GM23248 (cell line): ENCODE measurements at regions not wholly inside any gene's neighbourhood (a gene's known extent, or its start where the extent isn't known, plus 50 kb on each side); places are given as distances from the start of the nearest gene placed in this dataset.

Experiments
- DNase-seq: peaks from one replicate; pipeline ENCODE4 v3.0.0-alpha.2; 2015
- H2AFZ ChIP-seq: fragments of 200-600 bp; sonication (generic); 2 replicates; pipeline ENCODE4 v1.6.1; 2016; ENCODE audit warnings: antibody characterized with exemption
- H3F3A ChIP-seq: fragments of 200-600 bp; sonication (generic); 2 replicates; pipeline ENCODE4 v1.6.1; 2016; ENCODE audit warnings: mild to moderate bottlenecking, antibody characterized with exemption, mixed run types; ENCODE audit not compliant: insufficient read depth
- H3K27ac ChIP-seq: fragments of 200-600 bp; sonication (generic); 2 replicates; pipeline ENCODE4 v1.5.1; 2016; ENCODE audit warnings: mild to moderate bottlenecking
- H3K27me3 ChIP-seq: fragments of 200-600 bp; sonication (generic); replicated peaks from 2 replicates; pipeline ENCODE4 v1.6.1; 2016; ENCODE audit warnings: mild to moderate bottlenecking; ENCODE audit not compliant: insufficient read depth
- H3K36me3 ChIP-seq: fragments of 200-600 bp; sonication (generic); 2 replicates; pipeline ENCODE4 v1.6.1; 2016; ENCODE audit warnings: low read depth, mild to moderate bottlenecking
- H3K4me1 ChIP-seq: fragments of 200-600 bp; sonication (generic); 2 replicates; pipeline ENCODE4 v1.6.1; 2016; ENCODE audit warnings: mild to moderate bottlenecking; ENCODE audit not compliant: insufficient read depth
- H3K4me2 ChIP-seq: fragments of 200-600 bp; sonication (generic); one replicate; pipeline ENCODE4 v1.6.1; 2016; ENCODE audit warnings: mild to moderate bottlenecking; ENCODE audit not compliant: unreplicated experiment
- H3K4me3 ChIP-seq: fragments of 200-600 bp; sonication (generic); 2 replicates; pipeline ENCODE4 v1.5.1; 2016; ENCODE audit warnings: mild to moderate bottlenecking
- H3K79me2 ChIP-seq: fragments of 200-600 bp; sonication (generic); 2 replicates; pipeline ENCODE4 v1.6.1; 2016; ENCODE audit warnings: mild to moderate bottlenecking; ENCODE audit not compliant: insufficient read depth
- H3K9ac ChIP-seq: fragments of 200-600 bp; sonication (generic); 2 replicates; pipeline ENCODE4 v1.6.1; 2016; ENCODE audit warnings: mild to moderate bottlenecking
- H3K9me2 ChIP-seq: fragments of 200-600 bp; sonication (generic); 2 replicates; pipeline ENCODE4 v1.6.1; 2016; ENCODE audit warnings: mixed run types, mild to moderate bottlenecking, moderate library complexity; ENCODE audit not compliant: insufficient read depth
- H3K9me3 ChIP-seq: fragments of 200-600 bp; sonication (generic); one replicate; pipeline ENCODE4 v1.6.1; 2017; ENCODE audit warnings: low read depth
- H4K20me1 ChIP-seq: fragments of 200-600 bp; sonication (generic); 2 replicates; pipeline ENCODE4 v1.6.0; 2016; ENCODE audit not compliant: insufficient read depth
- EZH2 ChIP-seq: fragments of 200-600 bp; sonication (generic); IDR thresholded peaks from 2 replicates; pipeline ENCODE4 v1.6.1; 2018; ENCODE audit warnings: antibody characterized with exemption, mild to moderate bottlenecking; ENCODE audit not compliant: insufficient read depth, poor library complexity, severe bottlenecking
- EZH2phosphoT487 ChIP-seq: fragments of 200-600 bp; sonication (generic); IDR thresholded peaks from 2 replicates; pipeline ENCODE4 v1.6.1; 2018; ENCODE audit warnings: antibody characterized with exemption, moderate library complexity, mild to moderate bottlenecking, low read depth; ENCODE audit not compliant: insufficient read depth
- WGBS, 2 experiments: methylation state at CpG; one replicate each; pipeline ENCODE4 v1.1.6; 2015 to 2017; ENCODE audit warnings: low lambda C conversion rate in 2 of 2, low coverage in 1 of 2; ENCODE audit errors: missing lambda C conversion rate in 2 of 2; 5-methylcytosine and 5-hydroxymethylcytosine counted together
- in situ Hi-C: fragments of 300-500 bp; cut with MboI; formaldehyde crosslinking; loops from 2 replicates; pipeline ENCODE4 v1.15.0; 2020

DNA sequence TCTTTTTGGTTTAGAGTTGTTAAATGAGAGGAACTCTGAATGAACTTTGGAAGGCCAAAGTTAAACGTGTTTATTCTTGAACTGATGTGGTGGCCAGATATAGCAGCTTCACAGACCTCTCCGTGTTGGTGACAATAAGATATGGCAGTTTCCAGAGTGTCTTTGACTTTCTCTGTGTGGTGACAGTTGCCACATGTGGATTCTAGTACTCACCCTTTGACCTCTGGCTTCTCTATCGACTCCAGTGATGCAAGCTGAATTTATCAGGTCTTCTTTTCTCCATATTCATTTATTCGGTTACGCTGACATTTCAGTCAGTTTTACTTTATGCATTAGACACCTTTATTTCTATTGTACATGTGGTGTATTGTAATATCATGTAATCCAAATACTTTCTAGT lies 1469.5 kb downstream of the SLITRK1 start:
- in situ Hi-C loops: no loop called here
- no peak overlapping the region for H3K9ac ChIP-seq
- no peaks in the 10 kb centered on the region for H3K9me2 ChIP-seq
- H3F3A ChIP-seq: no peaks in the 10 kb centered on the region
- DNase-seq: no peak
- no peak overlapping the region for H3K27ac ChIP-seq
- 40 to 43% methylated on average over 5 of the region's 5 CpGs for WGBS, 2 experiments
- no peak overlapping the region for H2AFZ ChIP-seq
- no peaks in the 10 kb centered on the region for H3K4me1 ChIP-seq
- no peaks in the 10 kb centered on the region for H3K27me3 ChIP-seq
- no peak overlapping the region for H3K4me3 ChIP-seq
- no peaks in the 10 kb centered on the region for H3K36me3 ChIP-seq
- H3K4me2 ChIP-seq: no peak overlapping the region
- H3K79me2 ChIP-seq: no peaks in the 10 kb centered on the region
- H4K20me1 ChIP-seq: no peaks in the 10 kb centered on the region
- no peak for TF ChIP-seq EZH2
- TF ChIP-seq EZH2phosphoT487: no peak
- H3K9me3 ChIP-seq: no peaks in the 10 kb centered on the region

DNA sequence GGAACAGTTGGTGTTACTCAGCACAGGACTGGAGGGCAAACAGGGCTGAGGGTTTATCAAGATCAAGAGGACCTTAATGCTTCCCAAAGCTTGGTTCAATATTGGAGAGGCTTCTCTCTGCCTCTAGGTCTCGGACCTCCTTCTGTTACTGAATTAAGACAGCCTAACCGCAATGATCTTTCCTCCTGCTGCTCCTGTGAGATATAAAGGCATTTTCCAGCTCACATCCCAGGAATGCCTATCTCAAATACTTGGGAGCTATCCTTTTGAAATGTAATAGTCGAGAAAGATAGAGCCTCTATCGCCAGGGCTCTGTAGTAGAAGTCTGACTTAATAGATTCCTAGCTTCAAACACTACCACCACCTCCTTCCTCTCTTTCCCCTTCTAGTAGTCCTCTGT lies 1475.0 kb downstream of the SLITRK1 start:
- no peaks in the 10 kb centered on the region for H3K4me1 ChIP-seq
- no peak for DNase-seq
- 20 to 23% methylated on average over 4 of the region's 4 CpGs for WGBS, 2 experiments

DNA sequence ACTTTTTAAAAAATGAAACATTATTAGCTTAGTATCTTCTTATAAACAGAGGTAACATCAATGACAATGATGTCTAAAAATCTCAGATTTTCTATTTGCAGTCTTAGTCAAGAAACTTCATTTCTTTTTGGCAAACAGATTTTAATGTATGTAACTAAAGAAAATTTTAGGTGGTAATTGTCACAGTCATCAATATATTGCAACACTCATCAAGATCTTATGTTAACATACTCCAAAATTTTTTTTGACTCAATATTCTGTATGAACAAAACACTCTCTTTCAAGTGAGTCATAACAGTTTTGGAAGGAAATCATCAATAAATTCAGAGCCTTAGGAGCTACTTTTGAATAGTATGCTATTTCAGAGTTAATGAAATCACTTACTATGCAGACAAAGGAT lies 1507.6 kb downstream of the SLITRK1 start:
- H2AFZ ChIP-seq: no peak overlapping the region
- DNase-seq: no peak
- no peaks in the 10 kb centered on the region for H3K4me1 ChIP-seq
- peaks cover 5% of the 10 kb centered on the region for H3K9me3 ChIP-seq
- no peak overlapping the region for H3K9ac ChIP-seq
- H3K27me3 ChIP-seq: no peaks in the 10 kb centered on the region
- no peak overlapping the region for H3K27ac ChIP-seq
- H3K4me3 ChIP-seq: no peak overlapping the region
- H3K79me2 ChIP-seq: no peaks in the 10 kb centered on the region
- TF ChIP-seq EZH2 (no peak), EZH2phosphoT487 (no peak)
- no peaks in the 10 kb centered on the region for H3K36me3 ChIP-seq
- no peaks in the 10 kb centered on the region for H3K9me2 ChIP-seq
- in situ Hi-C loops: no loop called here
- no peak overlapping the region for H3K4me2 ChIP-seq
- no peaks in the 10 kb centered on the region for H4K20me1 ChIP-seq
- no peaks in the 10 kb centered on the region for H3F3A ChIP-seq

More for the DNA sequence above, 1475.0 kb downstream of the SLITRK1 start:
- Histone ChIP-seq H3K4me2 (no peak overlapping the region), H3K9ac (no peak overlapping the region), H3K79me2 (no peaks in the 10 kb centered on the region), H3K9me2 (no peaks in the 10 kb centered on the region), H3K36me3 (no peaks in the 10 kb centered on the region), H3K27me3 (no peaks in the 10 kb centered on the region), H3K9me3 (no peaks in the 10 kb centered on the region), H4K20me1 (no peaks in the 10 kb centered on the region), H3K4me3 (no peak overlapping the region), H3F3A (no peaks in the 10 kb centered on the region), H3K27ac (no peak overlapping the region), H2AFZ (no peak overlapping the region)
- TF ChIP-seq EZH2phosphoT487: no peak
- TF ChIP-seq EZH2: no peak
- in situ Hi-C loops: no loop called here

DNA sequence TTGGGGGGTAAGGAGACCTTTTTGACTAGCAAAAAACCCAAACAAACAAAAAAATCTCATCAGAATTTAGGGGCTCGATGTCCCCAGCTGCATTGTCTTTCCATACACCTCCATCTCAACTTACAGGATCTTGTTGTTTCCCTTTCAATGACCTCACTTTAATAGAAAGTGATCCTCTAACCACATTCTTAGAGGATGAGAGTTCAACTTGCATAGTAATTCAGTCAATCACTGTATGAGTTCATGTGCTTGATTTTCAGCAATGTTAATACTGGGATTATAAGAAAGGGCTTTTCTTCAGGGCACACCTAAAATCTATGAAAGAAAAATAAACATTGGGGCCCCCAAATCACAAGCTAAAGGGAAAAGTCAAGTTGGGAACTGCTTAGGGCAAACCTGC lies 1512.0 kb downstream of the SLITRK1 start:
- DNase-seq: no peak
- H3K4me2 ChIP-seq: no peak overlapping the region
- TF ChIP-seq EZH2 (no peak), EZH2phosphoT487 (no peak)

DNA sequence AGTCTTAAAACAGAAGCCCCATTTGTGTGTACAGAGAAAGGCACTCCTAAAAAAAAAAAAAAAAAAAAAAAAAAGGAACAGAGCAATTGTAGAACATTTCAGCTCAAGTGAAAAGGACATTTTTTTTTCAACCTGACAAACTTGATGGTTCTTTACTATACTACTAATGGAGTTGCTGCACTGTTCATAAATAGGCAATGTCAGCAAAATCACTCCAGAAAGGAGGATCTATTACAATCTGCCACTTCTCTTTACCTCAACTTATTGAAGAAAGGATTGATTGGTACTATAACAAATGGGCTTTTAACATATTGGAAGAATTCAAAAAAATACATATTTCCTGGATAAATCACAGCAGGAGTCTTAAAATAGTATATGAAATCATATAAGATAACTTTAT lies 1517.7 kb downstream of the SLITRK1 start:
- DNase-seq: no peak
- H3K4me1 ChIP-seq: no peaks in the 10 kb centered on the region
- H3K4me3 ChIP-seq: no peak overlapping the region
- no peak overlapping the region for H3K4me2 ChIP-seq
- H3K36me3 ChIP-seq: no peaks in the 10 kb centered on the region
- H3K79me2 ChIP-seq: no peaks in the 10 kb centered on the region
- no peak for TF ChIP-seq EZH2
- no peak for TF ChIP-seq EZH2phosphoT487
- H2AFZ ChIP-seq: no peak overlapping the region
- in situ Hi-C loops: no loop called here
- H4K20me1 ChIP-seq: no peaks in the 10 kb centered on the region
- H3K9ac ChIP-seq: no peak overlapping the region
- H3K27ac ChIP-seq: no peak overlapping the region
- H3K9me3 ChIP-seq: peaks cover 4% of the 10 kb centered on the region
- no peaks in the 10 kb centered on the region for H3F3A ChIP-seq
- no peaks in the 10 kb centered on the region for H3K9me2 ChIP-seq
- no peaks in the 10 kb centered on the region for H3K27me3 ChIP-seq

More for the DNA sequence above, 1512.0 kb downstream of the SLITRK1 start:
- no peaks in the 10 kb centered on the region for H3F3A ChIP-seq
- no peaks in the 10 kb centered on the region for H4K20me1 ChIP-seq
- no peak overlapping the region for H3K4me3 ChIP-seq
- H3K79me2 ChIP-seq: no peaks in the 10 kb centered on the region
- H3K9me3 ChIP-seq: no peaks in the 10 kb centered on the region
- no peaks in the 10 kb centered on the region for H3K4me1 ChIP-seq
- in situ Hi-C loops: no loop called here
- WGBS, 2 experiments: 9 to 22% methylated on average over 1 of the region's 1 CpG
- H3K27me3 ChIP-seq: no peaks in the 10 kb centered on the region
- H2AFZ ChIP-seq: no peak overlapping the region
- H3K27ac ChIP-seq: no peak overlapping the region
- H3K9ac ChIP-seq: no peak overlapping the region
- no peaks in the 10 kb centered on the region for H3K9me2 ChIP-seq
- no peaks in the 10 kb centered on the region for H3K36me3 ChIP-seq
